ENCODE measurements at regions not wholly inside any gene's neighbourhood (a gene's known extent, or its start where the extent isn't known, plus 50 kb on each side); places are given as distances from the start of the nearest gene placed in this dataset.
A peak's percentile ranks its signal among the peaks of the same experiment; 100 is the strongest.

DNA sequence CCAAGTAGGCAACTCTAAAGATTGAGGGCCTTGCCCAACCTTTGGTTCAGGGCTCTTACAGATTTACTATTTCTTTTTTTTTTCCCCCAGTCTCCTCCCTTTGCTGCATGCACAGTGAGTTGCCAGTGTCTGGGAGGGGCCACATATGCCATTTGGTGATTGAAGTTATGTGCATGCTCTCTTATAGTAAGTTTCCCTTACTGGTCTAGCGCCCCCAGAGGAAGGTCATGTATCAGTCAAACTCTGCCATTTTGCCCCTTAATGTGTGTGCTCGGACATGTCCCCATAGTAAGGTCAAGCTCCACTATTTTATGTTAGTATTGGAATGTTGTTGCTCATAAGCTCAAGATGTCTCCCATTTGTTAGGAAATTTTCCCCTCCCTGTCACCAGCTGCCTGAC lies 1138.0 kb upstream of the SLC10A2 start:
- Histone ChIP-seq H4K20me1 (ENCODE audit: insufficient read depth, low read length) (no peaks in the 10 kb centered on the region), H3K27me3 (ENCODE audit: insufficient read depth, low read length) (no peaks in the 10 kb centered on the region), H3K9me3 (ENCODE audit: low read length) (no peaks in the 10 kb centered on the region), H3F3A (ENCODE audit: insufficient read depth, low read length) (no peaks in the 10 kb centered on the region), H3K36me3 (ENCODE audit: insufficient read depth, low read length) (no peaks in the 10 kb centered on the region), H3K4me3 (ENCODE audit: low read depth, low read length, poor library complexity, severe bottlenecking) (no peak overlapping the region), H3K4me2 (ENCODE audit: low read length) (no peak overlapping the region), H3K79me2 (ENCODE audit: insufficient read depth, low read length) (no peaks in the 10 kb centered on the region), H3K9me2 (ENCODE audit: low read depth, low read length) (no peaks in the 10 kb centered on the region), H3K9ac (ENCODE audit: low read length) (no peak overlapping the region), H3K4me1 (ENCODE audit: insufficient read depth, low read length, severe bottlenecking) (no peaks in the 10 kb centered on the region), H2AFZ (ENCODE audit: low read length) (no peak overlapping the region), H3K27ac (ENCODE audit: low read depth, low read length, poor library complexity, severe bottlenecking) (no peak overlapping the region)
- TF ChIP-seq CTCF (IDR thresholded peaks at IDR 0.05; ENCODE audit: low read length): peak; percentile 59
- no peak for TF ChIP-seq EZH2 (IDR thresholded peaks at IDR 0.05; ENCODE audit: borderline replicate concordance, low read length)

GRCh38 chr13:104198801-104199200 lies 1132.6 kb upstream of the SLC10A2 start:
- H3K4me3 ChIP-seq (ENCODE audit: low read depth, low read length, poor library complexity, severe bottlenecking): no peak overlapping the region
- H3K4me2 ChIP-seq (ENCODE audit: low read length): no peak overlapping the region
- no peaks in the 10 kb centered on the region for H3K27me3 ChIP-seq (ENCODE audit: insufficient read depth, low read length)
- no peaks in the 10 kb centered on the region for H3F3A ChIP-seq (ENCODE audit: insufficient read depth, low read length)
- no peaks in the 10 kb centered on the region for H3K9me2 ChIP-seq (ENCODE audit: low read depth, low read length)
- no peaks in the 10 kb centered on the region for H4K20me1 ChIP-seq (ENCODE audit: insufficient read depth, low read length)
- no peaks in the 10 kb centered on the region for H3K4me1 ChIP-seq (ENCODE audit: insufficient read depth, low read length, severe bottlenecking)
- no peaks in the 10 kb centered on the region for H3K9me3 ChIP-seq (ENCODE audit: low read length)
- H2AFZ ChIP-seq (ENCODE audit: low read length): no peak overlapping the region
- no peaks in the 10 kb centered on the region for H3K36me3 ChIP-seq (ENCODE audit: insufficient read depth, low read length)
- H3K79me2 ChIP-seq (ENCODE audit: insufficient read depth, low read length): no peaks in the 10 kb centered on the region
- H3K9ac ChIP-seq (ENCODE audit: low read length): no peak overlapping the region
- H3K27ac ChIP-seq (ENCODE audit: low read depth, low read length, poor library complexity, severe bottlenecking): no peak overlapping the region
- TF ChIP-seq EZH2 (IDR thresholded peaks at IDR 0.05; ENCODE audit: borderline replicate concordance, low read length) (no peak), CTCF (IDR thresholded peaks at IDR 0.05; ENCODE audit: low read length) (no peak)

- Histone ChIP-seq H3F3A (ENCODE audit: insufficient read depth, low read length) (no peaks in the 10 kb centered on the region), H3K4me2 (ENCODE audit: low read length) (no peak overlapping the region), H3K27ac (ENCODE audit: low read depth, low read length, poor library complexity, severe bottlenecking) (no peak overlapping the region), H2AFZ (ENCODE audit: low read length) (no peak overlapping the region), H3K27me3 (ENCODE audit: insufficient read depth, low read length) (no peaks in the 10 kb centered on the region), H3K9me3 (ENCODE audit: low read length) (no peaks in the 10 kb centered on the region), H3K9me2 (ENCODE audit: low read depth, low read length) (no peaks in the 10 kb centered on the region), H3K4me3 (ENCODE audit: low read depth, low read length, poor library complexity, severe bottlenecking) (no peak overlapping the region), H3K9ac (ENCODE audit: low read length) (no peak overlapping the region), H3K36me3 (ENCODE audit: insufficient read depth, low read length) (no peaks in the 10 kb centered on the region), H3K79me2 (ENCODE audit: insufficient read depth, low read length) (no peaks in the 10 kb centered on the region), H4K20me1 (ENCODE audit: insufficient read depth, low read length) (no peaks in the 10 kb centered on the region), H3K4me1 (ENCODE audit: insufficient read depth, low read length, severe bottlenecking) (no peaks in the 10 kb centered on the region)
- TF ChIP-seq CTCF (IDR thresholded peaks at IDR 0.05; ENCODE audit: low read length): no peak
- no peak for TF ChIP-seq EZH2 (IDR thresholded peaks at IDR 0.05; ENCODE audit: borderline replicate concordance, low read length)
Measured at GRCh38 chr13:104196611-104197010, 1130.4 kb upstream of the SLC10A2 start.
